DMS114 treated with DMSO at 0.1 percent for 48 hours (cell line): ENCODE measurements at regions not wholly inside any gene's neighbourhood (a gene's known extent, or its start where the extent isn't known, plus 50 kb on each side); places are given as distances from the start of the nearest gene placed in this dataset.

Experiments used
- DNase-seq: peaks from one replicate; lab custom pipeline; 2025; ENCODE audit not compliant: unreplicated experiment; lab: John Stamatoyannopoulos, UW

DNA sequence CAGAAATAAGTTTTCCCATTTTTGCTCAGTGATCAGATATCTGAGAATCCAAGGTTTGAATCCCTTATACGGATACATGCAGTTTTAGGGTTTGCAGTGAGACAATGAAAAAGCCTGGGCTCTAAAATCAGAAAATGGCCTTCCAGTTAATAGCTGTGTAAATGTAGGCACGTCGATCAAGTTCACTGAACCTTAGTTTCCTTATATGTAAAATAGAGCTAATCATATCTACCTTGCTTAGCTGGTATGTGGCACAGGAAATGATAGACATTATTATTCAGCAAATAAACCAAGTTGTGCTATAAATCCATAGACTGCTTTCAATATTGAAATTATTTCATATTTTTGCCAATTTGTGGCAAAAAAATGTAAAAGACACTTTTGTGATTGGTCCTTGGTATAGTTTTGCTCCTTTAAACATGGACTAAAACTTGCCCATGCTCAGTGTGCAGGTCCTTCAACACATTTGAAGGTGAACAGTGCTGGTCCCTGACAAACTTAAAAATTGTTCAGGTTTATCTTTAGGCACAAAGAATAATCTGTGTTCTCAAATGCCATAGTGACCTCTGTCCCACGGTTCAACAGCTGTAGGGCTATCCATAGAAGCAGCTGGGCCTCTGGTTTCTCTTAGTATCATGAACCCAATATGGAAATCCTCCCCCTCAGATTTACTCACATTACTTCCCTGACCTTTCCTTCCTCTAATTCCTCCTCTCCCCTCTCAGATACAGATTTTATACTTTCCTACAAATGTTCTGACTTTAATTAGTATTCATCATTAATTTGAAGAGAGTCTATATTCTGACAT is 51.0 kb downstream of the CCDC54 start:
- no peak for DNase-seq

- DNase-seq = peak; percentile 63
Observed at GRCh38 chr3:107429320-107430181, 52.3 kb downstream of the CCDC54 start.

DNA sequence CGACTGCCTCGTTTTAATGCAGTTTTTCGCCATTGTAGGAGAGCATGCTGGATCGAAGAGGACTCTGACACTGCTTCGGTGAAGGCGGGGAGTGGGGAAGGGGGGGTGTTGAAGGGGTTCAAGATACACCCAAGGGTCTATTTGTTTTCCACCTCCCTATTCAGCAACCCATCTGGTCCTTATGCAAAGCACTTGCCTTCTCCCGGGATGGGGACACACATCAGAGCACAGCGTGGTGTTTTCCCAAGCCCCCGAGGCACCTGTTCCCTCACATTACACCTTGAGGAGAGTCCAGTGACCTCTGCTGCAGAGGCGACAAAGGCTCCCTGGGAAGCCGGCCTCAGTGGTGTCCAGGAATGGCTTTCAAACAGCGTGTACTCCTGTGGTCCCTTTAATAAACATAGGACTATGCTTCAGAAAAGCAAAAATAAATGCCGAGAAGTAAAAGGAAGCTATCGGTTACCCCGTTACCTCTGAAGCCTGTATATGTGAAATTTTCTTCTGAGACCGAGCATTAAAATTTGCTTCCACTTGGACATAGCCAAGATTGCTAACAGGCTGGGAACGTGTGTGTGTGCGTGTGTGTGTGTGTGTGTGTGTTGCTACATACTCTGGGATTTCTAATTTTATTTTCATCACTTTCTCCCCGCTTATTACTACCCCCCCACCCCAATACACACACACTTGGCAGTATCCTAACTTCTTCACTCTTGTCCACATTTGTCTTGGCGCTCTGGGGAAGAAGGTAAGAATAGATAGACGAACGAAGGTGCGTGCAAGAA is 53.2 kb downstream of the CCDC54 start:
- DNase-seq = no peak

DNA sequence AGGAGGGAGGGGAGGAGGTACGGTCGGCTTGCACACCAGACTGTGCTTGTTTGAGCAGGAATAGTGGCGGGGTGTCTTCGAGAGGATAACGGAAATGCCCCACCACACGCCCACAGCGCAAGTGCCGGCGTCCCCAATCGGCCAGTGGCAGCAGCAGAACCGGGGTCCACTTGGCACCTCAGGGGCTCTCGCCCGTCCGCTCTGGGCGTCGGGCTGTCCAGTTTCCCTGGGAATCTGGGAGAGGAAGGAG is 53.7 kb downstream of the CCDC54 start:
- DNase-seq = no peak

DNA sequence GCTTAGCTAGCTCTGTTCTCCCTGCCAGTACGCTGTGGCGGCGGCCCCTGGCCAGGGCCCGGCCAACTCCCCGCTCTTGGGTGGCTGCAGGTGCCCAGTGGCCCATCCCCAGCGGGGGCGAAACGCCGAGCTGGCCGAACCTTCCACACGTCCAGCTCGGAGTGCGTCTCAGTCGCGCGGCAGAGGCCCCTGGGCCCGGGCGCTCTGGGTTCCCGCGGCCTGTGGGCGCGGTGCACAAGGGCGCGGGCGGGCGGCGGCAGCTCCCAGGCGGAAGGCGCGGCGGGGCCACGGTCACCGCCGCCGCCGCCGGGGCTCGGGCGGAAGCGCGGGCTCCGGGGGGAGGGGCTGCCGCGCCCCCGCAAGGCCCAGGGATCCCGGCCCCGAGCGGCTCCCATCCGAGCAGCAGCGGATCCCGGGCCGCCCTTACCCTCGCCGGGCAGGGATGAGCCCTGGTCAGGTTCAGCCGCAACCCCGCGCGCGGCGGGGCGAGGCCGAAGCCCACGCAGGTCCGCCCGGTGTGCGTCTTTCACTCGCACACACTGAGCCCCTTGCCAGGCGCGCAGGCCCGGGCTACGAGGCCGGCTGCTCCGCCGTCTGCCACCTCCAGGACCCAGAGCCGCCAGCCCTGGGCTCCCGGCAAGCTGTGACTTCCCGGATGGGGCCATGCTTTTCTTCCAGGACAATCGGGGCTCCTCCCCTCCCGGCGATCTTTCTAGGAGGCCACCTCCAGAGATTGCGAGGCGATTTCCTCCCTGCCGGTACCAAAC is 54.2 kb downstream of the CCDC54 start:
- DNase-seq = peak; percentile 35

DNA sequence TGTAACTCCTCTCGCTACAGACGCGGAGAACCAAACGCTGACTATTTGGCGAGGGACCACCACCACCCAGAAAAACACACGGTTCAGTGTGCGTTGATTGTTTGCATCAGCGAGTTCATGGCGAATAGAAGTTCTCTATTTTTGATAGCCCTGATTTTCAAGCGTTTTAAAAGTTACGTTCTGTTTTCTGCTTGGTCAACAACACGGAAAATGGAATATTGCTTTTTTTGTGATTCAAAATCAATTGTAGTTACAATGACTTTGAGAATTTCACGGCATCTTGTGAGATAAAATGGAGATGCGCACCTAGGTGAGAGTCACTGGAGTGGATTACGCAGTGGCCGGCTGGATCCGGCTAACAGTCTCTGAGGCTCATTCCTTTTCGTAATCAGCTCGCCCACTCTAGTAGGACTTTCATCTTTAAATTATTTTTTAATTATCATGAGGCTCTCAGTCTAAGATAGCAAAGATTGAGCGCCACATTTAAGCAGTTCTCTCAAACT is 54.8 kb downstream of the CCDC54 start:
- no peak for DNase-seq

DNA sequence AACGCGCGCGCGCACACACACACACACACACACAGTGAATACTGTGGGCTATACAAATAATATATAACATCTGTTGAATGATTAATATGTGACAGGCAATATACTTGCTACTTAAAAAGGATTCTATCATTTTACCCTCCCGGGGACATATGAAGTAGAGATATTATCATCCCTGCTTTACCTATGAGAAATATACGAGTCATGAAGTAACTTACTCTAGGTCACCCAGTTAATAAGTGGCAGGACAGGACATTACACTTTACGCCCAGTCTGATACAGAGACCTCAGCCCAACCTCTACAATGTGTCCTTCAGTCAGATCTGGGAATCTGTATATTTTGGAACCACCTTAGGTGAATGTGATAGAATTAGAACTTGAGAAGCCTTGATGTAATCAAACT is 55.4 kb downstream of the CCDC54 start:
- no peak for DNase-seq

- no peak for DNase-seq
Observed at GRCh38 chr3:107436029-107436428, 58.8 kb downstream of the CCDC54 start.

DNA sequence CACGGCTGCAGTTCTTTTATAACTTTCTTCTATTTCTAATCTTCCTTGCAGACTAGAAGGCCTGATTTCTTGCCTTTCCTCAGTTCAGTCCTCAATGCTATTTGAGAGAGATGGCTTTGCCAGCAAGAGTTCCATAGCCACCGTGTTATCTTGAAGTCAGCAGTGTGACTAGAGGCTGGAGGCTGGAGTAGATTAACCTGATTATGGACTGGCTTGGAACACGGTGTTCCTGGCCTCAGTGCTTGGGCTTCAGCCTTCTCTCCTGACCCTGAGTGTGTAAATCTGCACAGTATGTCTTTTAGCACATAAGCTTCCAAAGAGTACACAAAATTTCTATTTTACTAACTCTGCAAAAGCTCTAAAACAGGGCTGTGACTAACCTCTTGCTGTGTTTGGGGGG is 61.4 kb downstream of the CCDC54 start:
- no peak for DNase-seq

DNA sequence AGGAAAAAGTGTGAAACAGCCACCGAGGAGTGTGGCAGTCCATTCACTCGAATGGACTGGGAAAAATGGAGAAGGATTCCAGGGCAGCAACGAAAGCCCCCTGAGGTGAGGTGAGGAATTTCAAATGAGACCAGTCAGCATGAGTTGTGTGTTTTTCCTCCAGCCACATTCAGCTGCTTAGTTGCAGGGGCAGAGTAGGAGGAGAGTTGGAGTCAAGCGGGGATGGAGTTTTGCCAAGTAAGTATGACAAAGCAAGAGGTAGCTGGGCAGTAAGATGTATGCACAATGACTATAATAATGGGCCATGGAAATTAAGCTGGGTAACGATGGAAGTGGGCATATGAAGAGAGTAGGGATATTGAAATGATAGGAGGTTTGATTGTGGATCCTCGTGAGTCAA is 64.4 kb downstream of the CCDC54 start:
- no peak for DNase-seq

GRCh38 chr3:107443461-107443860 is 66.2 kb downstream of the CCDC54 start:
- no peak for DNase-seq

DNA sequence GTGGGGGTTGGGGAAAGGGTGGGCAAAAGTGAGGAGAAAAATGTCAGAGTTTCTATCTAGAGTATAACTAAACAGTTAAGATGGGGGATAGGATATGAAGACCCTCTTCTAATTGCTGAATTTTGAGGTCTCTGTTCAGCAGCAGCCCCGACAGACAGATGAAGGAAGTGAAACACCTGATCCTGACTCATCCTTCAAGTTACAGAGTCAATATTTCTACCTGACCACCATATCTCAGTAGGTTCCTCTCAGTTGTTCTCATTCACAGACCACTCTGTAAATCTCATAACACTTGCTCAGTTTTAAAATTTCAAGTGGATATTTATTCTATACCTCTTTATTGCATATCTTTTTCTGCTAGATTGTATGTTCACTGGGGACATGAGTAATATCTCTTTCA is 69.5 kb downstream of the CCDC54 start:
- no peak for DNase-seq

DNA sequence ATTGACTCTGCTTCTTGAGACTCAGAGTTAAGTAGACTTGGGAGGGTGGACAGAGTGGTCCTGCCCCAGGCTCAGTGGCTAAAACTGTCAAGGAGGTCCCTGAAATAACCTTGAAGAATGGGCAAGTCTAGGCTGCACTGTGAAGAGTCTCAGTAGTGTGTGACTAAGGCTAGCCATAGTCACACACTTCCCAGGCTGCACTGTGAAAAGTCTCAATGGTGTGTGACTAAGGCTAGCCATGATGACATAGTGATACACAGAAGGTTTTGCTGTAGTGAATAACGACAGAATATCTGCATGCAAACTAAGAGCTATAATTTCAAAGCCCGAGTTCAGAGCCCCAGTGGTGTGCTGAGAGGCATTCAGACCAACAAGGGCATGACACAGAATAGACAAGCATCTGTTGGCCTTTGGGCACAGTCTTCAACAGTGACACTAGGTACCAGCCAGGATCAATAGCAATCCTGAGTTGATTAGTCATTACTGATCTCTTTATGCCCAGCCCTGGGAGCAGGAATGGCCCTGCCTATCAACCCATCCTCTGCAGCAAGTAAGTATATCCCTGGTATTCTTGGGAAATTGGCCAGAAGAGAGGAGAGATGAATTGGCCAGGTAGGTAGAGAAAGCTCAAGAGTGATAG is 72.4 kb upstream of the BBX start:
- no peak for DNase-seq

- DNase-seq = no peak
Observed at GRCh38 chr3:107452436-107452835, 70.3 kb upstream of the BBX start.

DNA sequence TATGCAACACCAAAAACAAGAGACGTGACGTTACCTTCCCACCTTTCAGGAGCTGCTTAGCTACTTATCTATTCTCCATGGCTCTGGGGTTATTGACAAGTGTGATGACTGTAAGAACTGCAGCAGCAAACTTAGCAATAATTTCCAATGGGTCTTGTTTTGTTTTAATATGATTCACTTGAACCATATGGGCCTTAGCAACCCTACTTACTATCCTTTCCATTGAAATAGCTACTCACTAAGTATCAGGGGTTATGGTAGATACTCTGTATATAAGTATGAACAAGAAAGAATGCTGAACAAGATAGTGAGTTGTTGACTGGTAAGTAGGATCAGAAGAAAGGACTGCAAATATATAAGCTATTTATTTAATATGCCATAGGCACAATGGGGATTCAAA is 69.3 kb upstream of the BBX start:
- no peak for DNase-seq

DNA sequence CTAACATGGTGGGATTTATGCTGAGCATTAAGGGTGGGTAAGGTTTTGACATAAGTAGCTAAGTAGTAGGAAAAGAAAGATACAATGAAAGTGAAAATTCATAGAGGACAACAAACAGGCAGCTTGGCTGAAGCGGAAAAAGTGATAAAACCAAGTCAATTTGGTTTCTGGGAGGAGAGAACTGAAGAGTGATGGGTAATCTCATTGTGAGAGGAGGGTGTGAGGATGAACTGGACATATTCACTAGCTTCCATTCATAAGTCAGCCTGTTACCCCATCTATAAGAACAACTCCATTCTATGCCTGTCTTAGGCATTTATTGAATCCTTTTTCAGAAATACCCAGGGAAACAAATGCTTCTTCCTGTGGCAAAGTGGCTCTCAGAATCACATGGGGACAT is 67.1 kb upstream of the BBX start:
- no peak for DNase-seq

DNA sequence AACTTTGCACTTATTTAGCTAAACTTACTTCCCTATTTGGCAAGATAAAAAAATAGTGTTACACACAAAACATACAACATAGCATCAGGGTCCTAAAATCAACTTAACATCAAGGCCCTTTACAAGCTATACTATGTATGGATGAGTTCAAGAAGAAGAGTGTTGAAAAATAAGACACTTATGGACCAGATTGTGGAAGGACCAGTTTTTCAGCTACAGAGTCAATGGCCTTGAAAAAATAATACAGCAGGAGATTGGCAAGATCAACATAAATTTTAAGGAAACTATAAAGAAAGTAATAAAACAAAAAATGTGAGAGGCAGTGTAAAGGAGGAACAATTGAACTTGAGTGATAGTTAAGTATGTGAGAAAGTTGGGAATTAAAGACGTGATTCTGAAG is 66.3 kb upstream of the BBX start:
- DNase-seq = no peak

- no peak for DNase-seq
Observed at GRCh38 chr3:107458871-107459270, 63.9 kb upstream of the BBX start.

- DNase-seq = no peak
Observed at GRCh38 chr3:107461721-107462120, 61.0 kb upstream of the BBX start.

- no peak for DNase-seq
Observed at GRCh38 chr3:107464037-107464436, 58.7 kb upstream of the BBX start.
